Ovary (tissue), 3 donors: ENCODE measurements at regions not wholly inside any gene's neighbourhood (a gene's known extent, or its start where the extent isn't known, plus 50 kb on each side); places are given as distances from the start of the nearest gene placed in this dataset.

Experiments
- CTCF ChIP-seq, 3 donors: fragments of 450-650 bp in 2 of 3; fragments of 200-600 bp in 1 of 3; IDR thresholded peaks; one replicate each; pipeline versions ENCODE4 v1.5.1 to v1.8.0; 2016 to 2022; ENCODE audit warnings: antibody characterized with exemption in 3 of 3, mild to moderate bottlenecking in 1 of 3
- EP300 ChIP-seq: sonication (generic); formaldehyde crosslinking; IDR thresholded peaks from one replicate; pipeline ENCODE4 v1.6.1; 2017; ENCODE audit warnings: antibody characterized with exemption
- POLR2A ChIP-seq: fragments of 450-650 bp; IDR thresholded peaks from one replicate; pipeline ENCODE4 v1.6.1; 2017; ENCODE audit warnings: antibody characterized with exemption, mild to moderate bottlenecking, moderate library complexity
- donor health status: DM: no; HTN: no; CAD: no.

GRCh38 chr15:39285071-39285470, 295.8 kb upstream of the THBS1 start:
- TF ChIP-seq CTCF (IDR thresholded peaks at IDR 0.05) = no peak
- TF ChIP-seq POLR2A = no peak
- TF ChIP-seq EP300 = no peak
